GM18508 (cell line): ENCODE measurements at regions not wholly inside any gene's neighbourhood (a gene's known extent, or its start where the extent isn't known, plus 50 kb on each side); places are given as distances from the start of the nearest gene placed in this dataset.

Source experiments
- ATAC-seq: cut with Tn5 transposase; IDR thresholded peaks from one replicate; pipeline ENCODE4 v1.9.1; 2021; ENCODE audit warnings: moderate number of reproducible peaks; ENCODE audit not compliant: insufficient read depth, unreplicated experiment

- ATAC-seq: no peak
Measured at GRCh38 chr7:22566592-22566991, 66.6 kb upstream of the STEAP1B start.

GRCh38 chr7:22566176-22566575, 66.2 kb upstream of the STEAP1B start:
- ATAC-seq: no peak

- ATAC-seq: no peak
Measured at GRCh38 chr7:22565315-22565811, 65.4 kb upstream of the STEAP1B start.

GRCh38 chr7:22564511-22565045, 64.6 kb upstream of the STEAP1B start:
- ATAC-seq: no peak

- no peak for ATAC-seq
Measured at GRCh38 chr7:22563621-22564241, 63.7 kb upstream of the STEAP1B start.

- ATAC-seq: no peak
Measured at GRCh38 chr7:22563032-22563501, 63.1 kb upstream of the STEAP1B start.

- ATAC-seq: no peak
Measured at GRCh38 chr7:22561895-22562593, 62.1 kb upstream of the STEAP1B start.

- no peak for ATAC-seq
Measured at GRCh38 chr7:22561321-22561811, 61.4 kb upstream of the STEAP1B start.

GRCh38 chr7:22559829-22560489, 60.0 kb upstream of the STEAP1B start:
- peak; percentile 32 for ATAC-seq

GRCh38 chr7:22557167-22557566, 57.2 kb upstream of the STEAP1B start:
- no peak for ATAC-seq

- ATAC-seq: no peak
Measured at GRCh38 chr7:22555476-22555875, 55.5 kb upstream of the STEAP1B start.

GRCh38 chr7:22554184-22554583, 54.2 kb upstream of the STEAP1B start:
- no peak for ATAC-seq

GRCh38 chr7:22551768-22552513, 52.0 kb upstream of the STEAP1B start:
- ATAC-seq: peak; percentile 82

GRCh38 chr7:22550514-22551030, 50.6 kb upstream of the STEAP1B start:
- no peak for ATAC-seq

- no peak for ATAC-seq
Measured at GRCh38 chr7:22549667-22550513, 49.9 kb upstream of the STEAP1B start.
